Thyroid gland (tissue), 4 donors: ENCODE measurements at regions not wholly inside any gene's neighbourhood (a gene's known extent, or its start where the extent isn't known, plus 50 kb on each side); places are given as distances from the start of the nearest gene placed in this dataset.

Source experiments
- CTCF ChIP-seq, 6 experiments: fragments of 200-600 bp in 3 of 6; fragments of 450-650 bp in 3 of 6; sonication (generic) in 3 of 6; IDR thresholded peaks; one replicate each; pipeline ENCODE4 v1.5.1; 2016 to 2019; ENCODE audit warnings: antibody characterized with exemption in 6 of 6, mild to moderate bottlenecking in 2 of 6, inconsistent platforms in 1 of 6, moderate library complexity in 1 of 6
- POLR2A ChIP-seq, 2 donors: fragments of 450-650 bp; IDR thresholded peaks; one replicate each; pipeline ENCODE4 v1.6.1; 2017; ENCODE audit warnings: antibody characterized with exemption in 2 of 2, mild to moderate bottlenecking in 2 of 2, moderate library complexity in 1 of 2

DNA sequence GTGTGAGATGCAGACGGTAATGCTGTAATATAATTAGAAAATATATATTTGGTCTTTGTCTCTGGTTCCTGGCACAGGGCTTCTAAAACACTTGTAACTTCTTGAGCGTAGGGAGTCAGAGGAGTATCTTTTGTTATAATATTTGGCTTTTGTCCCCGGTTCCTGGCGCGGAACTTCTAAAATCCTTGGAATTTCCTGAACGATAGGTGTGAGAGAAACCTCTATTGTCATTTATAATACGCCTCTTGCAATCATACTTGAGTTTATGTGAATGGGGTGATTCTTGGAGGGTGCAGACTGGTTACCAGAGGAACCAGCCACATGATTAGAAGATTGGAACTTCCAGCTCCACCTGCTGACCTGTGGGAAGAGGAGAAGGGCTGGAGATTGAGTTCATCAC lies 54.1 kb upstream of the ZBED5 start:
- no peak for TF ChIP-seq CTCF (IDR thresholded peaks at IDR 0.05)
- no peak for TF ChIP-seq POLR2A (IDR thresholded peaks at IDR 0.05)
